ENCODE measurements at regions not wholly inside any gene's neighbourhood (a gene's known extent, or its start where the extent isn't known, plus 50 kb on each side); places are given as distances from the start of the nearest gene placed in this dataset.

- DNase-seq (ENCODE audit: low spot score) = no peak
- Histone ChIP-seq H3K27me3 (replicated peaks; ENCODE audit: insufficient read depth) (no peaks in the 10 kb centered on the region), H3K9me3 (no peaks in the 10 kb centered on the region), H3K27ac (no peak overlapping the region), H3K4me1 (replicated peaks) (no peaks in the 10 kb centered on the region), H3K4me3 (no peak overlapping the region), H3K36me3 (no peaks in the 10 kb centered on the region)
- TF ChIP-seq POLR2A (IDR thresholded peaks at IDR 0.05) (no peak), POLR2AphosphoS5 (IDR thresholded peaks at IDR 0.05) (no peak), CTCF (IDR thresholded peaks at IDR 0.05) (no peak)
- intact Hi-C loops (cut with DNase I) = no loop called here
- 14% methylated on average over 2 of the region's 2 CpGs for WGBS
These were observed 212.7 kb upstream of the FMR1 start for GRCh38 chrX:147699061-147699460.

- no peak for DNase-seq (ENCODE audit: low spot score)
- no peak for TF ChIP-seq CTCF (IDR thresholded peaks at IDR 0.05)
- no peak for TF ChIP-seq POLR2A (IDR thresholded peaks at IDR 0.05)
- TF ChIP-seq POLR2AphosphoS5 (IDR thresholded peaks at IDR 0.05) = no peak
- intact Hi-C loops (cut with DNase I) = no loop called here
- Histone ChIP-seq H3K4me1 (replicated peaks) (no peaks in the 10 kb centered on the region), H3K27me3 (replicated peaks; ENCODE audit: insufficient read depth) (no peaks in the 10 kb centered on the region), H3K4me3 (no peak overlapping the region), H3K36me3 (no peaks in the 10 kb centered on the region), H3K9me3 (no peaks in the 10 kb centered on the region), H3K27ac (no peak overlapping the region)
- 58% methylated on average over 2 of the region's 2 CpGs for WGBS
These were observed 201.4 kb upstream of the FMR1 start for GRCh38 chrX:147710301-147710700.

DNA sequence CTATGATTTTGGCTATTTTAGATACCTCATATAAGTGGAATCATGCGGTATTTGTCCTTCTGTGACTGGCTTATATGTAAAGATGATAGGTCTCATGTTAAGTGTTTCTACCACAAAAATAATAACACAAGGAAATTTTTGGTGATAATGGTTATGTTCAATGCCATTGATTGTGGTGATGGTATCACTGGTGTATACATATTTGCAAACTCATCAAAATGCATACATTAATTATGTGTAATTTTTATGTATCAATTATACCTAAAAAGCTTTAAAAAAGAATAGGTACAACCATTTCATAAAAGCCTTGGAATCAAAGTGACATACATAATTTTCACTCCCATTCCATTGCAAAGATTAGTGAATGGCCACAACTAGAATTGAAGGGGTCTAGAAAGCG lies 178.3 kb upstream of the FMR1 start:
- Histone ChIP-seq H3K4me1 (replicated peaks) (no peaks in the 10 kb centered on the region), H3K4me3 (no peak overlapping the region), H3K27ac (no peak overlapping the region), H3K9me3 (no peaks in the 10 kb centered on the region), H3K27me3 (replicated peaks; ENCODE audit: insufficient read depth) (no peaks in the 10 kb centered on the region), H3K36me3 (no peaks in the 10 kb centered on the region)
- DNase-seq (ENCODE audit: low spot score) = no peak
- intact Hi-C loops (cut with DNase I) = no loop called here
- TF ChIP-seq CTCF (IDR thresholded peaks at IDR 0.05) (no peak), POLR2A (IDR thresholded peaks at IDR 0.05) (no peak), POLR2AphosphoS5 (IDR thresholded peaks at IDR 0.05) (no peak)
- 88% methylated on average over 2 of the region's 2 CpGs for WGBS

DNA sequence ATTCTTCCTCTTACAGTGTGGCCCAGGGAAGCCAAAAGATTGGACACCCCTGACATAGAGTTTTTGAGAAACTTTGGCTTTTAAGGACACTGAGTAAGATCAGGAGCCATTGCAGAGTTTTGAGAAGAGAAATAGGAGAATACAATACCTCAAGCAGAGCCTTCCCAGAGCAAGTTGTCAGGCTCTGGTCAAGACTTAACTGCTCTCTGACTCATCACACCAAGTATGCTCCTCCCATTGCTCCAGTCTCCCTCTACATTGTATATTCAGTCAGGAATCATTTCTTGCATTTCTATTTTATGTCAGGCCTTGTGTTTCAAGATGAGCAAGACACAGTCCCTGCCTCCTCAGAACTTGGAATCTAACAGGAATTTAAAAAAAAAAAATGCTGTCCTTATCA lies 176.4 kb upstream of the FMR1 start:
- Histone ChIP-seq H3K9me3 (no peaks in the 10 kb centered on the region), H3K27ac (no peak overlapping the region), H3K36me3 (no peaks in the 10 kb centered on the region), H3K27me3 (replicated peaks; ENCODE audit: insufficient read depth) (no peaks in the 10 kb centered on the region), H3K4me3 (no peak overlapping the region), H3K4me1 (replicated peaks) (no peaks in the 10 kb centered on the region)
- intact Hi-C loops (cut with DNase I) = no loop called here
- TF ChIP-seq POLR2A (IDR thresholded peaks at IDR 0.05) (no peak), POLR2AphosphoS5 (IDR thresholded peaks at IDR 0.05) (no peak), CTCF (IDR thresholded peaks at IDR 0.05) (no peak)
- DNase-seq (ENCODE audit: low spot score) = no peak

DNA sequence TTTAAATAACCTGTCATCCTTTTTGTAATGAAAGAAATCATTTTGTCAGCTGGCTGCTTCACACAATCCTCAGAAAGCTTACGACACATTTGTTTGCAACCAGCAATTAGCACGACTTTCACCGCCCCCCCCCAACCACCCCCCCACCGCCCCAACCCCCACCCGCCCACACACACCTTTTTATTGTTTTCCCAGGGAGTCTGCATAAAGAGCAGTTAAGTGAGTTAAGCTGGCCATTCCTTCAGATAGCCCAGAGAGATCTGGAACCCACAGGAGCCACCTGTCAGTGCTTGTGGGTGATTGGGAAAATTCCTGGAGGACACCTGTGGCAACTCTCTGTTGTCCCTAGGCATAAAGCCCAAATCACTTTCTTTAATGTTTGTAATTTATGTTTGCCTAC lies 175.7 kb upstream of the FMR1 start:
- Histone ChIP-seq H3K9me3 (no peaks in the 10 kb centered on the region), H3K36me3 (no peaks in the 10 kb centered on the region), H3K27ac (no peak overlapping the region), H3K4me3 (no peak overlapping the region), H3K27me3 (replicated peaks; ENCODE audit: insufficient read depth) (no peaks in the 10 kb centered on the region), H3K4me1 (replicated peaks) (no peaks in the 10 kb centered on the region)
- WGBS = 16% methylated on average over 4 of the region's 5 CpGs
- TF ChIP-seq POLR2A (IDR thresholded peaks at IDR 0.05) (no peak), CTCF (IDR thresholded peaks at IDR 0.05) (no peak), POLR2AphosphoS5 (IDR thresholded peaks at IDR 0.05) (no peak)
- intact Hi-C loops (cut with DNase I) = no loop called here
- no peak for DNase-seq (ENCODE audit: low spot score)
